ENCODE measurements at regions not wholly inside any gene's neighbourhood (a gene's known extent, or its start where the extent isn't known, plus 50 kb on each side); places are given as distances from the start of the nearest gene placed in this dataset.

GRCh38 chr10:44803862-44804261, 107.3 kb upstream of the TMEM72 start:
- Histone ChIP-seq H2AFZ (ENCODE audit: low read depth, low read length) (no peak overlapping the region), H3K4me2 (ENCODE audit: insufficient read depth, low read length) (no peak overlapping the region), H3K9ac (ENCODE audit: insufficient read depth in 1 of 2, low read depth in 2 of 2, low read length in 2 of 2) (no peak overlapping the region), H3K9me3 (replicated peaks; ENCODE audit: control insufficient read depth, insufficient read depth, low read depth, low read length) (no peaks in the 10 kb centered on the region), H4K20me1 (replicated peaks; ENCODE audit: control insufficient read depth, insufficient read depth, low read length) (no peaks in the 10 kb centered on the region), H3K79me2 (ENCODE audit: control insufficient read depth, insufficient read depth, low read length) (no peaks in the 10 kb centered on the region), H3K27ac (ENCODE audit: extremely low read depth, low read depth, low read length) (no peak overlapping the region), H3K4me1 (replicated peaks in 1 of 2; ENCODE audit: control insufficient read depth in 2 of 2, insufficient read depth in 2 of 2, low read length in 2 of 2) (no peaks in the 10 kb centered on the region), H3K36me3 (ENCODE audit: control insufficient read depth, insufficient read depth, low read length) (no peaks in the 10 kb centered on the region), H3K4me3 (no peak overlapping the region), H3K9me1 (ENCODE audit: control insufficient read depth, insufficient read depth, low read length) (no peaks in the 10 kb centered on the region), H3K27me3 (ENCODE audit: control insufficient read depth in 2 of 2, insufficient read depth in 2 of 2, low read length in 2 of 2) (peaks cover 0 to 3% of the 10 kb centered on the region in 2 experiments; a peak in 1 of 5 replicates)
- ChIA-PET CTCF (ENCODE audit: low intra/inter-chr PET ratio) (no interaction called here), POLR2A (no interaction called here)
- ATAC-seq (no peak), FAIRE-seq (no peak), DNase-seq (ENCODE audit: extremely low read depth in 1 of 4, low spot score in 3 of 4) (no peak)
- BruUV-seq (replicated peaks): no TSS peak
- WGBS (ENCODE audit: insufficient coverage, low coverage, missing lambda C conversion rate): 0% methylated on average over 2 of the region's 2 CpGs
- no peak for TF ChIP-seq ZNF12 (CRISPR knock-in tag; IDR thresholded peaks at IDR 0.05)
- TF ChIP-seq MAFF (IDR thresholded peaks at IDR 0.05; ENCODE audit: low read length): peak; percentile 98
- TF ChIP-seq POLR2H (tag; IDR thresholded peaks at IDR 0.05; ENCODE audit: low read depth): no peak
- no peak for TF ChIP-seq TAL1 (IDR thresholded peaks at IDR 0.05)
- peak; percentile 99 for TF ChIP-seq MAFK (IDR thresholded peaks at IDR 0.05; ENCODE audit: low read length)
- TF ChIP-seq MAFG (tag; conservative IDR thresholded peaks at IDR 0.05): peak; percentile 94
- peak; percentile 89 for TF ChIP-seq C11orf30 (IDR thresholded peaks at IDR 0.05; ENCODE audit: low read depth)
- no peak for TF ChIP-seq ZNF239 (CRISPR knock-in tag; IDR thresholded peaks at IDR 0.05)
- TF ChIP-seq CBX5 (IDR thresholded peaks at IDR 0.05; ENCODE audit: borderline replicate concordance, low read depth): no peak
- TF ChIP-seq E2F8 (IDR thresholded peaks at IDR 0.05; ENCODE audit: low read depth, partially characterized antibody): no peak
- peak; percentile 95 for TF ChIP-seq ZNF316 (IDR thresholded peaks at IDR 0.05)
- in situ Hi-C loops (cut with MboI): no loop called here
- intact Hi-C loops (cut with micrococcal nuclease): no loop called here

Data from K562 (cell line).